OCI-LY7 (cell line): ENCODE measurements at regions not wholly inside any gene's neighbourhood (a gene's known extent, or its start where the extent isn't known, plus 50 kb on each side); places are given as distances from the start of the nearest gene placed in this dataset.
A peak's percentile ranks its signal among the peaks of the same experiment; 100 is the strongest.

Source experiments
- BruUV-seq: library from RNA; stranded (reverse); fragments of 400-500 nt; replicated peaks from 2 replicates; lab custom pipeline; 2021; lab: Mats Ljungman, UMichigan
- CTCF ChIA-PET: fragments of 300-600 bp; sonication (Branson Sonifier 250); formaldehyde crosslinking; loops from one replicate; lab custom pipeline; 2022; ENCODE audit warnings: antibody characterized with exemption; ENCODE audit not compliant: unreplicated experiment; lab: Charles Lee
- POLR2A ChIA-PET: fragments of 300-600 bp; sonication (Branson Sonifier 250); formaldehyde crosslinking; loops from one replicate; lab custom pipeline; 2022; ENCODE audit warnings: antibody characterized with exemption; lab: Charles Lee
- DNase-seq: peaks from one replicate; pipeline ENCODE4 v3.0.0-alpha.2; 2015; ENCODE audit warnings: low spot score
- H2AFZ ChIP-seq: fragments of 200-600 bp; sonication (generic), shearing (Covaris generic); 2 replicates; pipeline ENCODE4 v1.6.1; 2014; ENCODE audit warnings: mild to moderate bottlenecking, antibody characterized with exemption, low read length, moderate library complexity
- H3K27ac ChIP-seq: fragments of 200-600 bp; sonication (generic); 2 replicates; pipeline ENCODE4 v1.5.1; 2014; ENCODE audit warnings: mixed run types, low read depth, mild to moderate bottlenecking, moderate library complexity, low read length, inconsistent platforms; ENCODE audit not compliant: poor library complexity, severe bottlenecking
- H3K36me3 ChIP-seq: fragments of 200-600 bp; sonication (generic); 2 replicates; pipeline ENCODE4 v1.6.1; 2014; ENCODE audit warnings: mild to moderate bottlenecking, antibody characterized with exemption, low read length, moderate library complexity, mixed read lengths; ENCODE audit not compliant: insufficient read depth
- H3K4me1 ChIP-seq: fragments of 200-600 bp; sonication (generic); 2 replicates; pipeline ENCODE4 v1.5.1; 2014; ENCODE audit warnings: mild to moderate bottlenecking, low read length; ENCODE audit not compliant: insufficient read depth, poor library complexity, severe bottlenecking
- H3K4me2 ChIP-seq: fragments of 200-600 bp; sonication (generic); 2 replicates; pipeline ENCODE4 v1.6.1; 2014; ENCODE audit warnings: mild to moderate bottlenecking, low read length
- H3K4me3 ChIP-seq: fragments of 200-600 bp; sonication (generic); 2 replicates; pipeline ENCODE4 v1.5.1; 2014; ENCODE audit warnings: mild to moderate bottlenecking, low read depth, low read length; ENCODE audit not compliant: poor library complexity, severe bottlenecking
- H3K79me2 ChIP-seq: fragments of 200-600 bp; sonication (generic); 2 replicates; pipeline ENCODE4 v1.6.1; 2016; ENCODE audit warnings: low read depth, mild to moderate bottlenecking, low read length, moderate library complexity, mixed read lengths; ENCODE audit not compliant: insufficient read depth
- H3K9me2 ChIP-seq: fragments of 200-600 bp; sonication (generic); 2 replicates; pipeline ENCODE4 v1.6.1; 2016; ENCODE audit warnings: mild to moderate bottlenecking, low read length, mixed read lengths; ENCODE audit not compliant: insufficient read depth
- H3K9me3 ChIP-seq: fragments of 200-600 bp; sonication (generic); 2 replicates; pipeline ENCODE4 v1.6.1; 2014; ENCODE audit warnings: mild to moderate bottlenecking, mixed run types, low read length, mixed read lengths
- H4K20me1 ChIP-seq: fragments of 200-600 bp; sonication (generic); 2 replicates; pipeline ENCODE4 v1.6.1; 2014; ENCODE audit warnings: mild to moderate bottlenecking, antibody characterized with exemption, low read length, moderate library complexity, mixed read lengths; ENCODE audit not compliant: insufficient read depth
- CTCF ChIP-seq: fragments of 200-600 bp; sonication (generic); conservative IDR thresholded peaks from 2 replicates; pipeline ENCODE4 v1.5.1; 2014; ENCODE audit warnings: mild to moderate bottlenecking, antibody characterized with exemption, low read length, moderate library complexity, mixed read lengths
- EZH2phosphoT487 ChIP-seq: fragments of 200-600 bp; sonication (generic); IDR thresholded peaks from 2 replicates; pipeline ENCODE4 v1.6.1; 2018; ENCODE audit warnings: low read depth, borderline replicate concordance, mild to moderate bottlenecking, mixed run types, antibody characterized with exemption, low read length, moderate library complexity, mixed read lengths
- intact Hi-C: fragments of 100-400 bp; cut with micrococcal nuclease; formaldehyde crosslinking; loops from one replicate; pipeline ENCODE4 v1.10.0; 2022; ENCODE audit not compliant: unreplicated experiment

GRCh38 chr3:72666447-72666755 lies 181.8 kb downstream of the SHQ1 start:
- ChIA-PET CTCF (interaction anchor here (1.1 to 1.6 kb wide), 3 partner anchors 149 to 155 kb away, joined by 3 to 9 read pairs (median 3); no protein-coding TSS in a partner anchor), POLR2A (interaction anchor here (0.7 to 1.2 kb wide), 4 partner anchors 10 to 458 kb away, joined by 3 to 11 read pairs (median 4); no protein-coding TSS in a partner anchor)
- DNase-seq, result no peak
- H3K79me2 ChIP-seq, result no peaks in the 10 kb centered on the region
- no peaks in the 10 kb centered on the region for H3K4me1 ChIP-seq
- intact Hi-C loops, result loop anchor here (1.0 kb wide), 2 partner anchors 152 to 156 kb away; no protein-coding TSS in a partner anchor
- no peak overlapping the region for H3K4me3 ChIP-seq
- no peak overlapping the region for H3K4me2 ChIP-seq
- H3K9me2 ChIP-seq, result no peaks in the 10 kb centered on the region
- no peaks in the 10 kb centered on the region for H3K9me3 ChIP-seq
- no peaks in the 10 kb centered on the region for H3K36me3 ChIP-seq
- H2AFZ ChIP-seq, result no peak overlapping the region
- no peak overlapping the region for H3K27ac ChIP-seq
- H4K20me1 ChIP-seq, result no peaks in the 10 kb centered on the region
- BruUV-seq, result no TSS peak
- TF ChIP-seq EZH2phosphoT487, result no peak
- peak; percentile 41; the same call in 1 of the 2 replicates for TF ChIP-seq CTCF

GRCh38 chr3:72665701-72666446 lies 182.4 kb downstream of the SHQ1 start:
- TF ChIP-seq CTCF (peak; percentile 88), EZH2phosphoT487 (no peak)
- Histone ChIP-seq H3K36me3 (no peaks in the 10 kb centered on the region), H3K27ac (no peak overlapping the region), H3K4me3 (no peak overlapping the region), H2AFZ (no peak overlapping the region), H3K79me2 (no peaks in the 10 kb centered on the region), H3K9me2 (no peaks in the 10 kb centered on the region), H3K9me3 (no peaks in the 10 kb centered on the region), H3K4me2 (no peak overlapping the region), H4K20me1 (no peaks in the 10 kb centered on the region), H3K4me1 (no peaks in the 10 kb centered on the region)
- DNase-seq, result peak; percentile 67
- intact Hi-C loops, result loop anchor here (1.0 kb wide), 2 partner anchors 152 to 156 kb away; no protein-coding TSS in a partner anchor
- ChIA-PET CTCF (interaction anchor here (0.5 to 1.6 kb wide), 4 partner anchors 72 to 155 kb away, joined by 3 to 9 read pairs (median 3); no protein-coding TSS in a partner anchor), POLR2A (interaction anchor here (0.5 to 1.2 kb wide), 5 partner anchors 9 to 503 kb away, joined by 3 to 11 read pairs (median 3); no protein-coding TSS in a partner anchor)
- BruUV-seq, result no TSS peak

- H2AFZ ChIP-seq, result no peak overlapping the region
- H3K9me3 ChIP-seq, result no peaks in the 10 kb centered on the region
- no peaks in the 10 kb centered on the region for H3K4me1 ChIP-seq
- no peak for DNase-seq
- no peaks in the 10 kb centered on the region for H4K20me1 ChIP-seq
- no peaks in the 10 kb centered on the region for H3K36me3 ChIP-seq
- H3K79me2 ChIP-seq, result no peaks in the 10 kb centered on the region
- H3K4me2 ChIP-seq, result no peak overlapping the region
- no TSS peak for BruUV-seq
- CTCF ChIA-PET, result interaction anchor here (0.5 kb wide), 1 partner anchor 73 kb away, joined by 3 read pairs; no protein-coding TSS in a partner anchor
- intact Hi-C loops, result no loop called here
- TF ChIP-seq CTCF (no peak), EZH2phosphoT487 (no peak)
- POLR2A ChIA-PET, result no interaction called here
- H3K4me3 ChIP-seq, result no peak overlapping the region
- no peak overlapping the region for H3K27ac ChIP-seq
- no peaks in the 10 kb centered on the region for H3K9me2 ChIP-seq
Measured at GRCh38 chr3:72665103-72665502, 183.1 kb downstream of the SHQ1 start.
